Hepatocyte (in vitro differentiated cells): ENCODE measurements at regions not wholly inside any gene's neighbourhood (a gene's known extent, or its start where the extent isn't known, plus 50 kb on each side); places are given as distances from the start of the nearest gene placed in this dataset.

ENCODE experiments used
- DNase-seq: peaks from one replicate; pipeline ENCODE4 v3.0.0-alpha.2; 2016; ENCODE audit warnings: low spot score
- H2AFZ ChIP-seq: fragments of 200-600 bp; sonication (generic); 2 replicates; pipeline ENCODE4 v1.6.0; 2016; ENCODE audit warnings: antibody characterized with exemption, mild to moderate bottlenecking
- H3K27ac ChIP-seq: fragments of 200-600 bp; sonication (generic); 2 replicates; pipeline ENCODE4 v1.5.1; 2016; ENCODE audit warnings: mild to moderate bottlenecking
- H3K27me3 ChIP-seq: fragments of 200-600 bp; sonication (generic); 2 replicates; pipeline ENCODE4 v1.6.1; 2016
- H3K36me3 ChIP-seq: fragments of 200-600 bp; sonication (generic); replicated peaks from 2 replicates; pipeline ENCODE4 v1.5.1; 2016; ENCODE audit warnings: low read depth; ENCODE audit not compliant: insufficient read depth
- H3K4me1 ChIP-seq: fragments of 200-600 bp; sonication (generic); 2 replicates; pipeline ENCODE4 v1.5.1; 2016; ENCODE audit warnings: mild to moderate bottlenecking, moderate library complexity; ENCODE audit not compliant: insufficient read depth
- H3K4me2 ChIP-seq: fragments of 200-600 bp; sonication (generic); 2 replicates; pipeline ENCODE4 v1.6.0; 2016
- H3K4me3 ChIP-seq: fragments of 200-600 bp; sonication (generic); 2 replicates; pipeline ENCODE4 v1.5.1; 2016; ENCODE audit warnings: mild to moderate bottlenecking
- H3K79me2 ChIP-seq: fragments of 200-600 bp; sonication (generic); 2 replicates; pipeline ENCODE4 v1.6.0; 2017; ENCODE audit warnings: mild to moderate bottlenecking
- H3K9me2 ChIP-seq: fragments of 200-600 bp; sonication (generic); replicated peaks from 2 replicates; pipeline ENCODE4 v1.6.0; 2017; ENCODE audit warnings: mild to moderate bottlenecking; ENCODE audit not compliant: insufficient read depth
- H3K9me3 ChIP-seq: fragments of 200-600 bp; sonication (generic); 2 replicates; pipeline ENCODE4 v1.5.1; 2016; ENCODE audit warnings: low read depth, mild to moderate bottlenecking
- H4K20me1 ChIP-seq: fragments of 200-600 bp; sonication (generic); 2 replicates; pipeline ENCODE4 v1.6.0; 2016; ENCODE audit warnings: mild to moderate bottlenecking; ENCODE audit not compliant: insufficient read depth, poor library complexity, severe bottlenecking
- CTCF ChIP-seq: fragments of 200-600 bp; sonication (generic); IDR thresholded peaks from 2 replicates; pipeline ENCODE4 v1.5.1; 2016; ENCODE audit warnings: antibody characterized with exemption, mild to moderate bottlenecking; ENCODE audit not compliant: poor library complexity
- EZH2 ChIP-seq: fragments of 200-600 bp; sonication (generic); IDR thresholded peaks from 2 replicates; pipeline ENCODE4 v1.6.1; 2016; ENCODE audit warnings: antibody characterized with exemption, mild to moderate bottlenecking, borderline replicate concordance
- EZH2phosphoT487 ChIP-seq: fragments of 200-600 bp; sonication (generic); IDR thresholded peaks from one replicate; pipeline ENCODE4 v1.6.1; 2018; ENCODE audit warnings: antibody characterized with exemption, mild to moderate bottlenecking, low read depth, moderate library complexity; ENCODE audit not compliant: unreplicated experiment, severe bottlenecking
- WGBS: methylation state at CpG from one replicate; pipeline ENCODE4 v1.1.6; 2016; ENCODE audit warnings: low lambda C conversion rate; ENCODE audit errors: missing lambda C conversion rate; 5-methylcytosine and 5-hydroxymethylcytosine counted together

DNA sequence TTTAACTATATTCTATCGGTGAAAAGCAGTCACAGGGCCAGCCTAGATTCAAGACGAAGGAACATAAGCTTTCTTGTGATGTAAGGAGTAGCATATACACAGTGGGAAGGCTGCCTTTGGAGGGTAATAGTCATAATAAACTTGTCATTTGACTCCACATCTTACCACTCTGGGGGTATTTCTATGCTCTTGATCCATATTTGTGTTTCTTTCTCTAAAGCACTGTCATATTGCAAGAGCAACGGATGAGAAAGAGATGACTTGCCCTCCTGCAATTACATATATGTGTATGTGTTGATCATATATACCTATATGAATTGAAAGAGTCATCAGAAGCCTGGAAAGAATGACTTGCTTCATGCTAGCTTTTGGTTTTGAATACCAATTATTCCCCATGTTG, 225.4 kb upstream of the HS3ST3A1 start:
- H3K27ac ChIP-seq: no peak overlapping the region
- 93% methylated on average over 3 of the region's 3 CpGs for WGBS
- no peak overlapping the region for H3K4me2 ChIP-seq
- no peaks in the 10 kb centered on the region for H3K36me3 ChIP-seq
- no peaks in the 10 kb centered on the region for H3K4me1 ChIP-seq
- no peak overlapping the region for H2AFZ ChIP-seq
- H3K9me2 ChIP-seq: no peaks in the 10 kb centered on the region
- no peaks in the 10 kb centered on the region for H4K20me1 ChIP-seq
- no peaks in the 10 kb centered on the region for H3K9me3 ChIP-seq
- H3K4me3 ChIP-seq: no peak overlapping the region
- no peak for TF ChIP-seq EZH2
- no peak for TF ChIP-seq CTCF
- no peak for TF ChIP-seq EZH2phosphoT487
- no peaks in the 10 kb centered on the region for H3K79me2 ChIP-seq
- H3K27me3 ChIP-seq: no peaks in the 10 kb centered on the region
- DNase-seq: no peak

DNA sequence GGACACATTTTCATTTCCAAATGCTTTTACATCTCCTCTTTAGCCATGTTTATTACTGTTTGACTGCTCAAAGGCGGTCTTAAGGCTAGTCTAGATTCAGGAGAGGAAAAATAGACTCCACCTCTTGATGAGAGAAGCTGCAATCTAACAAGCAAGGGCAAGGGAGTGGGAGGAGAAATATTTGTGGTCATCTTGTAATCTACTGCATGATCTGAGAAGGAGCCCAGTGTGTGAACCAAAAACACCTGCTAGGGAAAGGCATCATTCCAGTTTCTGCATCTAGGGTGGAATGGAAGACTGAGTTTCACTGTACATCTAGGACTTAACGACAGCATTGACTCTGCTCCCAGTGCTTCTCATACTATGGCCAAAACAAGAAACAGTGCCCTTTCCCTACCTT, 232.2 kb upstream of the HS3ST3A1 start:
- H3K27ac ChIP-seq: no peak overlapping the region
- no peak for TF ChIP-seq EZH2
- no peak for TF ChIP-seq EZH2phosphoT487
- H3K9me3 ChIP-seq: no peaks in the 10 kb centered on the region
- DNase-seq: no peak
- H3K36me3 ChIP-seq: no peaks in the 10 kb centered on the region
- 100% methylated on average over 2 of the region's 2 CpGs for WGBS
- no peak overlapping the region for H3K4me2 ChIP-seq
- H2AFZ ChIP-seq: no peak overlapping the region
- no peak overlapping the region for H3K4me3 ChIP-seq
- no peaks in the 10 kb centered on the region for H3K9me2 ChIP-seq
- no peaks in the 10 kb centered on the region for H3K4me1 ChIP-seq
- H4K20me1 ChIP-seq: no peaks in the 10 kb centered on the region
- no peaks in the 10 kb centered on the region for H3K79me2 ChIP-seq
- H3K27me3 ChIP-seq: no peaks in the 10 kb centered on the region

DNA sequence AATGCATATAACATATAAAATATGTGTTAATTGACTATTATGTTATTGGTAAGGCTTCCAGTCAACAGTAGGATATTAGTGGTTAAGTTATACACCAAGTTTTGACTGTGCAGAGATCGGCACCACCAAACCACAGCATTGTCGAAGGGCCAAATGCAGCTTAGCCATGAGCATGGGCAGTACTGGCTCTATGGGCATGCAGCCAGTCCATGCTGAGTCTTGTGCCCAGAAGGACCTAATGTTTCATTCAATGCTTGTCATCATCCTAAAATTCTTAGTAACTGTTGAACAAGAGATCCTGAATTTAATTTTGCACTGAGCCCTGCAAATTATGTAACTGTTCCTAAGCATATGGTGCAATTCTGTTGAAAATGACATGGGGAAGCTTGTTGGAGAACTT, 233.4 kb upstream of the HS3ST3A1 start:
- H4K20me1 ChIP-seq: no peaks in the 10 kb centered on the region
- WGBS: 96% methylated on average over 2 of the region's 2 CpGs
- no peak overlapping the region for H3K4me3 ChIP-seq
- no peaks in the 10 kb centered on the region for H3K36me3 ChIP-seq
- no peak overlapping the region for H2AFZ ChIP-seq
- no peaks in the 10 kb centered on the region for H3K9me2 ChIP-seq
- no peak overlapping the region for H3K4me2 ChIP-seq
- no peak for DNase-seq
- no peaks in the 10 kb centered on the region for H3K9me3 ChIP-seq
- H3K79me2 ChIP-seq: no peaks in the 10 kb centered on the region
- no peaks in the 10 kb centered on the region for H3K4me1 ChIP-seq
- no peak overlapping the region for H3K27ac ChIP-seq
- TF ChIP-seq CTCF (no peak), EZH2 (no peak), EZH2phosphoT487 (no peak)
- no peaks in the 10 kb centered on the region for H3K27me3 ChIP-seq

- Histone ChIP-seq H2AFZ (no peak overlapping the region), H3K36me3 (no peaks in the 10 kb centered on the region), H4K20me1 (no peaks in the 10 kb centered on the region), H3K27ac (no peak overlapping the region), H3K27me3 (no peaks in the 10 kb centered on the region), H3K4me3 (no peak overlapping the region), H3K4me1 (no peaks in the 10 kb centered on the region), H3K9me2 (no peaks in the 10 kb centered on the region), H3K4me2 (no peak overlapping the region), H3K79me2 (no peaks in the 10 kb centered on the region), H3K9me3 (no peaks in the 10 kb centered on the region)
- 93% methylated on average over 12 of the region's 12 CpGs for WGBS
- TF ChIP-seq CTCF (no peak), EZH2phosphoT487 (no peak), EZH2 (no peak)
- DNase-seq: no peak
Observed at GRCh38 chr17:13837417-13837816, 231.9 kb upstream of the COX10 start.
